A549 (cell line): ENCODE measurements at regions not wholly inside any gene's neighbourhood (a gene's known extent, or its start where the extent isn't known, plus 50 kb on each side); places are given as distances from the start of the nearest gene placed in this dataset.
"Not testable (repeated sequence)": the region's sequence is repeated elsewhere in the genome, so short reads cannot be mapped to it uniquely, and the experiment has no call there.

Experiments used
- ATAC-seq, 2 experiments: fragments of 200-7000 bp in 1 of 2; fragments of >200 bp in 1 of 2; cut with Nextera tagmentation in 1 of 2; cut with Tn5 transposase in 1 of 2; 3 replicates each; pipeline versions ENCODE4 v1.8.0 to v1.9.1; 2018 to 2020; ENCODE audit warnings: mild to moderate bottlenecking in 1 of 2, moderate library complexity in 1 of 2
- CTCF ChIA-PET: fragments of 300-600 bp; sonication (Branson Sonifier 250); formaldehyde crosslinking; extraction: SDS; loops from one replicate; lab custom pipeline; 2021; ENCODE audit warnings: antibody characterized with exemption, inconsistent platforms; lab: Yijun Ruan, JAX
- POLR2A ChIA-PET: fragments of 350-600 bp; formaldehyde crosslinking; extraction: SDS; loops from one replicate; lab custom pipeline; 2021; ENCODE audit warnings: antibody characterized with exemption, inconsistent platforms; lab: Yijun Ruan, JAX
- DNase-seq, 2 experiments: peaks; one replicate each; pipeline versions ENCODE4 v3.0.0 to v3.0.0-alpha.2; 2011 to 2016; ENCODE audit warnings: low read depth in 1 of 2, low spot score in 1 of 2
- FAIRE-seq: peaks from 2 replicates; lab custom pipeline; 2011; peaks lifted over from hg19 to GRCh38; lab: Jason Lieb, UNC
- H3K27ac ChIP-seq, 2 experiments: fragments of >200 bp; sonication (Bioruptor Twin); formaldehyde crosslinking; 3 replicates each; pipeline ENCODE4 v1.5.1; 2016 to 2017
- H3K4me1 ChIP-seq: fragments of >200 bp; sonication (Bioruptor Twin); formaldehyde crosslinking; 3 replicates; pipeline ENCODE4 v1.6.1; 2016
- H3K4me2 ChIP-seq: fragments of >200 bp; sonication (Bioruptor Twin); formaldehyde crosslinking; 3 replicates; pipeline ENCODE4 v1.6.1; 2016
- H3K4me3 ChIP-seq: fragments of >200 bp; sonication (Bioruptor Twin); formaldehyde crosslinking; 3 replicates; pipeline ENCODE4 v1.5.1; 2016
- H3K9me3 ChIP-seq: fragments of >200 bp; sonication (Bioruptor Twin); formaldehyde crosslinking; 3 replicates; pipeline ENCODE4 v1.6.1; 2016
- CBX8 ChIP-seq: fragments of 200-600 bp; sonication (generic); IDR thresholded peaks from 2 replicates; pipeline ENCODE4 v1.6.1; 2016
- CHD2 ChIP-seq: fragments of 150-350 bp; IDR thresholded peaks from 2 replicates; pipeline ENCODE4 v1.6.1; 2014; ENCODE audit warnings: low read length; ENCODE audit not compliant: partially characterized antibody
- CTCF ChIP-seq: fragments of >200 bp; sonication (Bioruptor Twin); formaldehyde crosslinking; IDR thresholded peaks from 3 replicates; pipeline ENCODE4 v1.5.1; 2016
- FOSL2 ChIP-seq, 2 experiments: fragments of 450-650 bp in 1 of 2; fragments of >200 bp in 1 of 2; sonication (Bioruptor Twin) in 1 of 2; formaldehyde crosslinking; IDR thresholded peaks; 2 replicates each; pipeline versions ENCODE4 v1.5.0 to v1.6.1; 2016 to 2020; ENCODE audit warnings: mild to moderate bottlenecking in 1 of 2, moderate library complexity in 1 of 2
- FOXS1 ChIP-seq: fragments of 250-450 bp; sonication (Bioruptor Pico); IDR thresholded peaks from 2 replicates; pipeline ENCODE4 v1.5.0; 2020; ENCODE audit warnings: mild to moderate bottlenecking, moderate library complexity
- KDM5A ChIP-seq: fragments of 200-600 bp; sonication (generic); IDR thresholded peaks from 2 replicates; pipeline ENCODE4 v1.6.1; 2016; ENCODE audit warnings: antibody characterized with exemption, mild to moderate bottlenecking
- MAFK ChIP-seq: fragments of 450-650 bp; IDR thresholded peaks from 2 replicates; pipeline ENCODE4 v1.6.1; 2014; ENCODE audit not compliant: partially characterized antibody
- POLR2AphosphoS2 ChIP-seq: conservative IDR thresholded peaks from 2 replicates; pipeline ENCODE4 v1.6.1; 2012; ENCODE audit warnings: low read length, improper control_type of control experiment, inconsistent platforms
- RARB ChIP-seq: fragments of 250-450 bp; sonication (Bioruptor Pico); IDR thresholded peaks from 2 replicates; pipeline ENCODE4 v1.8.0; 2021; ENCODE audit warnings: mild to moderate bottlenecking, moderate library complexity
- SREBF2 ChIP-seq: fragments of 450-650 bp; IDR thresholded peaks from 2 replicates; pipeline ENCODE4 v1.6.1; 2014; ENCODE audit warnings: mild to moderate bottlenecking, moderate library complexity
- ZFP36 ChIP-seq: fragments of 450-650 bp; IDR thresholded peaks from 2 replicates; pipeline ENCODE4 v1.6.1; 2014; ENCODE audit warnings: borderline replicate concordance; ENCODE audit not compliant: partially characterized antibody
- WGBS: methylation state at CpG from one replicate; pipeline ENCODE4 v1.1.6; 2017; ENCODE audit errors: missing lambda C conversion rate; 5-methylcytosine and 5-hydroxymethylcytosine counted together
- TF ChIP-seq, protein P1 (sequence below): fragments of 250-450 bp; sonication (Bioruptor Pico); IDR thresholded peaks from 2 replicates; pipeline ENCODE4 v1.5.0; 2021; ENCODE audit warnings: mild to moderate bottlenecking, moderate library complexity, borderline replicate concordance

- no peak for FAIRE-seq
These were observed 658.0 kb upstream of the DPPA4 start for GRCh38 chr3:109995377-109995776.

GRCh38 chr3:110001905-110002304 is 664.6 kb upstream of the DPPA4 start:
- WGBS, result 82% methylated on average over 4 of the region's 4 CpGs
- H3K27ac ChIP-seq, H3K9me3 ChIP-seq, POLR2A ChIA-PET, H3K4me3 ChIP-seq, ATAC-seq, CTCF ChIA-PET, H3K4me1 ChIP-seq, H3K4me2 ChIP-seq, FAIRE-seq, DNase-seq: not testable (repeated sequence)

More at GRCh38 chr3:109995377-109995776, 658.0 kb upstream of the DPPA4 start:
- H3K4me1 ChIP-seq, result no peaks in the 10 kb centered on the region
- no peaks in the 10 kb centered on the region for H3K9me3 ChIP-seq
- TF ChIP-seq MAFK (no peak), CBX8 (no peak), RARB (CRISPR knock-in tag) (no peak), CTCF (no peak), SREBF2 (no peak), ZFP36 (no peak)
- TF ChIP-seq, protein P1, sequence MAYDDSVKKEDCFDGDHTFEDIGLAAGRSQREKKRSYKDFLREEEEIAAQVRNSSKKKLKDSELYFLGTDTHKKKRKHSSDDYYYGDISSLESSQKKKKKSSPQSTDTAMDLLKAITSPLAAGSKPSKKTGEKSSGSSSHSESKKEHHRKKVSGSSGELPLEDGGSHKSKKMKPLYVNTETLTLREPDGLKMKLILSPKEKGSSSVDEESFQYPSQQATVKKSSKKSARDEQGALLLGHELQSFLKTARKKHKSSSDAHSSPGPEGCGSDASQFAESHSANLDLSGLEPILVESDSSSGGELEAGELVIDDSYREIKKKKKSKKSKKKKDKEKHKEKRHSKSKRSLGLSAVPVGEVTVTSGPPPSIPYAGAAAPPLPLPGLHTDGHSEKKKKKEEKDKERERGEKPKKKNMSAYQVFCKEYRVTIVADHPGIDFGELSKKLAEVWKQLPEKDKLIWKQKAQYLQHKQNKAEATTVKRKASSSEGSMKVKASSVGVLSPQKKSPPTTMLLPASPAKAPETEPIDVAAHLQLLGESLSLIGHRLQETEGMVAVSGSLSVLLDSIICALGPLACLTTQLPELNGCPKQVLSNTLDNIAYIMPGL, result no peak
- no peak overlapping the region for H3K4me2 ChIP-seq
- POLR2A ChIA-PET, result no interaction called here
- no peak for DNase-seq
- no peak overlapping the region for H3K4me3 ChIP-seq
- ATAC-seq, result no peak
- H3K27ac ChIP-seq, result no peak overlapping the region
- CTCF ChIA-PET, result no interaction called here

DNA sequence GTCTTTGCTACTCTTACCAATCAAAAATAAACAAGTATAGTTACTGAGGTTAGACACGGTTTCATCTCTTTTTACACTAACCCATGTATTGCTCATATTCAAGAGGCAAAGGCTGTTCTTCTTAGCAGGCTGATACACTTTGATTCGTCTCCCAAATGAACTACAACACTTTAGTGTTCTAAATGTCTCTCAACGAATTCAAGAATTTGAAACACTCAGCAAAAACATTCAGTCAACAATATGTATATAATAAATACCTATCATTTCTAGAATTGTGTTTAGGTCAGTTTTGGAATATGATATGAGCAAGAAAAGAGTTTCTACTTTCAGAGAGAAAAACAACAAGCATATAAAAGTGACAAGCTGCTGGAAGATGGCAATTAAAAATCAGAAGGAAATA is 669.6 kb upstream of the DPPA4 start:
- Histone ChIP-seq H3K9me3 (no peaks in the 10 kb centered on the region), H3K4me1 (no peaks in the 10 kb centered on the region), H3K27ac (no peak overlapping the region), H3K4me3 (no peak overlapping the region)
- no peak for ATAC-seq
- POLR2A ChIA-PET, result no interaction called here
- no peak for DNase-seq
- CTCF ChIA-PET, result no interaction called here
- no peak for FAIRE-seq
- WGBS, result 44% methylated on average over 3 of the region's 3 CpGs
- TF ChIP-seq KDM5A (no peak), POLR2AphosphoS2 (no peak), MAFK (peak; percentile 50)
- TF ChIP-seq, all 56 proteins: peak for 1
- H3K4me2 ChIP-seq, result no peak overlapping the region

DNA sequence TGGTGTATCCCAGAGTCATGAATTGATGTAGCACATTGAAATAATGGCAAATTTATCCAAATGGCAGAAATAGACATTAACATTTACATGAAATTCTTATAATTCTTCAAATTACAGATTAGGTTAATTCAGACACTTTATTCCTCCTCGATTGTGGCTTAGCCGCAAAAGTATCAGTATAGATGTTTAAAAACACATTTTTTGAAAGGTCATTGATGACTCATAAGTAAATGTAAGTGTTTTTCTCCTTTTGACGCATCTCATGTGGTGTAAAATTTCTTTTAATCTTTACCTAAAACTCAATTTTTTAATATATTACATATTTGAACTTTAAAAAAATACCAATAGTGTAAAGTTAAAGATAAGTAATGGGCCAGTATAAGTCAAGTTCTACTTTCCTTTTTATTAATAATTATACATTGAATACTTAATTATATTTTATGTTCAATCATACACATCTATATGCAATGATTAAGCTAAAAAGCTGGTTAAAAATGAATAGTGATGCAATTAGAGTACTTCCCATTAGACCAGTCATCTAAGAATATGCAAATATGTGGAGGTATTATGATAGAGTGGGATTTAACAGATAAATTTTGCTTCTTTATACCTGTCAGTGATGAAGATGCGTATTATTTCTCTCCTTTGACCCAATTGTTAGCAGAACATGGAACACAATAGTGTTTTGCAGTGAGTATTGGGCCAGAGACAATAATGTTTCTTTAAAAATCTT is 678.1 kb upstream of the DPPA4 start:
- Histone ChIP-seq H3K27ac (no peak overlapping the region), H3K4me2 (no peak overlapping the region), H3K4me1 (no peaks in the 10 kb centered on the region), H3K9me3 (no peaks in the 10 kb centered on the region), H3K4me3 (no peak overlapping the region)
- WGBS, result 75% methylated on average over 4 of the region's 4 CpGs
- ChIA-PET POLR2A (no interaction called here), CTCF (no interaction called here)
- no peak for ATAC-seq
- no peak for DNase-seq
- TF ChIP-seq FOXS1 (CRISPR knock-in tag) (no peak), SREBF2 (no peak), FOSL2 (IDR thresholded peaks at IDR 0.05) (no peak), FOSL2 (CRISPR knock-in tag; IDR thresholded peaks at IDR 0.05) (peak; percentile 60), CHD2 (no peak)
- FAIRE-seq, result no peak
